ENCODE measurements at regions not wholly inside any gene's neighbourhood (a gene's known extent, or its start where the extent isn't known, plus 50 kb on each side); places are given as distances from the start of the nearest gene placed in this dataset.

DNA sequence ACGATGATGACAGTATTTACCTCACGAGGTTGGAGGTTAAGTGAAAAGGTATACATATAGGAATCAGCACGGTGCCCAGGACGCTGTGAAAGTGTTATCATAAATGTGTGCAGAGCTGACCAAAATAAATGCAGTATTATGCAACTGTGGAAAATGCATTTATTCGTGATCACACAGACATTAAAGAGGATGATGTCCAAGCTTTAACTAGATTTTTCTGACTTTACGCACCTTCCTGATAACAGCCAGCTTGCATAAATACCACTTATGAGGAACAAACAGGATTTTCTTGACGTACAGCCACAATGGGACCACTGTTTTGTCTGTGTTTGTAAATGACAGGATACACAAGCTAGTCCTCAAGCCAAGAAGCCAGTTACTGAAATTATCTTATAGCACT lies 71.4 kb upstream of the ATP10B start:
- Histone ChIP-seq H3K4me1 (no peaks in the 10 kb centered on the region), H3K27ac (no peak overlapping the region), H3K27me3 (no peaks in the 10 kb centered on the region), H3K36me3 (no peaks in the 10 kb centered on the region), H3K9me3 (no peaks in the 10 kb centered on the region), H3K4me3 (no peak overlapping the region)
- DNase-seq (no peak), ATAC-seq (no peak)
- 59 to 77% (median 68%) methylated on average over 7 of the region's 7 CpGs for WGBS, 4 donors
- intact Hi-C loops (cut with DNase I), result no loop called here
- TF ChIP-seq POLR2A (IDR thresholded peaks at IDR 0.05), result no peak
- TF ChIP-seq, protein P1, sequence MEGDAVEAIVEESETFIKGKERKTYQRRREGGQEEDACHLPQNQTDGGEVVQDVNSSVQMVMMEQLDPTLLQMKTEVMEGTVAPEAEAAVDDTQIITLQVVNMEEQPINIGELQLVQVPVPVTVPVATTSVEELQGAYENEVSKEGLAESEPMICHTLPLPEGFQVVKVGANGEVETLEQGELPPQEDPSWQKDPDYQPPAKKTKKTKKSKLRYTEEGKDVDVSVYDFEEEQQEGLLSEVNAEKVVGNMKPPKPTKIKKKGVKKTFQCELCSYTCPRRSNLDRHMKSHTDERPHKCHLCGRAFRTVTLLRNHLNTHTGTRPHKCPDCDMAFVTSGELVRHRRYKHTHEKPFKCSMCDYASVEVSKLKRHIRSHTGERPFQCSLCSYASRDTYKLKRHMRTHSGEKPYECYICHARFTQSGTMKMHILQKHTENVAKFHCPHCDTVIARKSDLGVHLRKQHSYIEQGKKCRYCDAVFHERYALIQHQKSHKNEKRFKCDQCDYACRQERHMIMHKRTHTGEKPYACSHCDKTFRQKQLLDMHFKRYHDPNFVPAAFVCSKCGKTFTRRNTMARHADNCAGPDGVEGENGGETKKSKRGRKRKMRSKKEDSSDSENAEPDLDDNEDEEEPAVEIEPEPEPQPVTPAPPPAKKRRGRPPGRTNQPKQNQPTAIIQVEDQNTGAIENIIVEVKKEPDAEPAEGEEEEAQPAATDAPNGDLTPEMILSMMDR (IDR thresholded peaks at IDR 0.05), result no peak

GRCh38 chr5:160922311-160922710 lies 70.3 kb upstream of the ATP10B start:
- H3K4me3 ChIP-seq, result no peak overlapping the region
- WGBS, 4 donors, result 76 to 84% (median 79%) methylated on average over 2 of the region's 2 CpGs
- DNase-seq (no peak), ATAC-seq (no peak)
- intact Hi-C loops (cut with DNase I), result no loop called here
- no peaks in the 10 kb centered on the region for H3K4me1 ChIP-seq
- no peak overlapping the region for H3K27ac ChIP-seq
- H3K36me3 ChIP-seq, result no peaks in the 10 kb centered on the region
- H3K27me3 ChIP-seq, result no peaks in the 10 kb centered on the region
- TF ChIP-seq POLR2A (IDR thresholded peaks at IDR 0.05), result no peak
- TF ChIP-seq, protein P1 (IDR thresholded peaks at IDR 0.05), result no peak
- H3K9me3 ChIP-seq, result no peaks in the 10 kb centered on the region

DNA sequence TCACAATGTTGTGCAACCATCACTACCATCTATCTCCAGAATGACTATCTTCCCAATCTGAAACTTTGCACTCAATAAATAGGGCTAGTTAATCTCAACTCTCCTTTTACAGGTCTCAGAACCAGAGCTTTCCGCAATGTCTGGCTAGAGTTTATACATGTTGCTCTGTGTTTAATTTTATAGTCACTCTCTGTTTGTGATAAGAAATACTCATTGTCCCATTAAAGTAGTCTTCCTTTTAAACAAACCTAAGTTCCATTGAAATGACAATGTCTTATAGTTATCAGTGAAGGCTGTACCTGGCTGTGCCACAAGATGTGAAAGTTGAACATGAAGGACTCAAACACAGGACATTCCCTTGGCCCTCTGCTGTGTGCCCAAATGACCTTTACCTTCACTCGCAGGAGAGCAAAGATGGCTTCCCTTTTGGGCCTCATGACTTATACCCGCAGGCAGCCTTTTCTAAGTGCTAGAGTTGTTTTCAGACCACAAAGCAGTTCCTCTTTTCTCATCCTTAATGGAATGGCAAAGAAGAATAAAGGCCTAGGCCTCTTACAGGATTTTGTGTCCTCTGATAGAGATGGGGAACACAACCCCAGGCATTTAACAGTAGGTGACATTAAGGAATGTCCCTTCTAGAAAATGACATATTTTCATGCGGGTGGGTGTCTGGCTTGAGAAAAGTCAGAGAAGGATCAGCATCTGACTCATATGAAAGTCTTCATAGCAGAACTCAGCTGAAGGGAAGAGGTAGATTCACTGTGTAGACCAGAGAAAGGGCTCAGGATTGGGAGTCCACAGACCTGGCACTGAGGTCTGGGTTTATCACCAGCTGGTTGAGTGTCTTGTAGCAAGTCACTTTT lies 69.6 kb upstream of the ATP10B start:
- WGBS, 4 donors, result 94 to 96% (median 95%) methylated on average over 4 of the region's 4 CpGs
- H3K4me3 ChIP-seq, result no peak overlapping the region
- H3K27ac ChIP-seq, result no peak overlapping the region
- intact Hi-C loops (cut with DNase I), result no loop called here
- DNase-seq (no peak), ATAC-seq (no peak)
- no peaks in the 10 kb centered on the region for H3K4me1 ChIP-seq
- no peaks in the 10 kb centered on the region for H3K9me3 ChIP-seq
- no peaks in the 10 kb centered on the region for H3K36me3 ChIP-seq
- H3K27me3 ChIP-seq, result peaks cover 0 to 2% (median 0%) of the 10 kb centered on the region in 9 donors
- TF ChIP-seq, protein P1 (IDR thresholded peaks at IDR 0.05), result no peak

DNA sequence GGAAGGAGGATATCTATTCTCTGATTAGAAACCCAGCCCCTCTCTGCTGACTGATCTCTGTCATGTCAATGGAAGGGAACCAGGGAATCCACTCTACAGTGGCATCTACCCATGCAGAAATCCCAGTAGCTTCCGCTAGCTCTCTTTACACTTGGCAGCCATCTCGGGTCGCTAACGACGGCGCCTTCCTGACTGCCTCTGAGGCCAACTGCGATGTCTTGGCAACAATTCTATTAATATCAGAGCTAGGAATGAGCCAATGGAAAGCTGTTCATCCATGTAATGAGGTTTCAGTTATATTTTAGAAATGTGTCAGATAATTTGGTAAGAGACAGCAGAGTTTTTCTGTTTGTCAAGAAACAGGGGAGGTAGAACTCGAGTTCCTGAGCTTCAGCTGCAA lies 67.6 kb upstream of the ATP10B start:
- DNase-seq, result no peak
- no peak overlapping the region for H3K4me3 ChIP-seq
- intact Hi-C loops (cut with DNase I), result no loop called here
- TF ChIP-seq POLR2A (IDR thresholded peaks at IDR 0.05), result no peak
- TF ChIP-seq, protein P1 (IDR thresholded peaks at IDR 0.05), result no peak
- ATAC-seq, result no peak
- H3K36me3 ChIP-seq, result no peaks in the 10 kb centered on the region
- H3K4me1 ChIP-seq, result no peaks in the 10 kb centered on the region
- no peaks in the 10 kb centered on the region for H3K9me3 ChIP-seq
- 73 to 84% (median 77%) methylated on average over 8 of the region's 8 CpGs for WGBS, 4 donors
- peaks cover 0 to 12% (median 0%) of the 10 kb centered on the region in 9 donors for H3K27me3 ChIP-seq
- H3K27ac ChIP-seq, result no peak overlapping the region
